ENCODE measurements at regions not wholly inside any gene's neighbourhood (a gene's known extent, or its start where the extent isn't known, plus 50 kb on each side); places are given as distances from the start of the nearest gene placed in this dataset.

DNA sequence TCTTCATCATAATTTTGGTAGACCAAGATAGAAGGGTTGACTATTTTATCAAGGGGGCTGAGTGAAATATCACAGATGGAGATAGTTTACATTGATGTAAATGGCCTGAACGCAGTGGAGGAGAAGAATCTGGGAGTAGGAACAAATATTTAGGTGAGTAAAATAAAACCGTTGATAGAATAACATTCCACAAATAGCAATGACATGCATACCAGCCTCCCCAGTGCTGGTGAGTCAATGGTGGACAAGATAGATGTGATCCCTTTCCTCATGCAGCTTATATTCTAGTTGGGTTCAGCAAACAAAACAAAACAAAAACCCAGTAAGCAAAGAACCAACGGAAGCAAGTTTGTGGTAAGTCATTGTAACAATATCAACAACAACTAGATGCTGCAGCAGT, 385.2 kb downstream of the FAM170A start:
- DNase-seq (ENCODE audit: low read depth, low spot score) = no peak
- Mint-ChIP-seq H3K4me3 (no peak overlapping the region), H3K27me3 (ENCODE audit: low read depth) (no peaks in the 10 kb centered on the region), H3K4me1 (no peaks in the 10 kb centered on the region), H3K36me3 (ENCODE audit: low read depth) (no peaks in the 10 kb centered on the region), H3K27ac (ENCODE audit: unreplicated experiment) (no peak overlapping the region), H3K9me3 (no peaks in the 10 kb centered on the region)
- TF ChIP-seq CTCF (conservative IDR thresholded peaks at IDR 0.05) = no peak

DNA sequence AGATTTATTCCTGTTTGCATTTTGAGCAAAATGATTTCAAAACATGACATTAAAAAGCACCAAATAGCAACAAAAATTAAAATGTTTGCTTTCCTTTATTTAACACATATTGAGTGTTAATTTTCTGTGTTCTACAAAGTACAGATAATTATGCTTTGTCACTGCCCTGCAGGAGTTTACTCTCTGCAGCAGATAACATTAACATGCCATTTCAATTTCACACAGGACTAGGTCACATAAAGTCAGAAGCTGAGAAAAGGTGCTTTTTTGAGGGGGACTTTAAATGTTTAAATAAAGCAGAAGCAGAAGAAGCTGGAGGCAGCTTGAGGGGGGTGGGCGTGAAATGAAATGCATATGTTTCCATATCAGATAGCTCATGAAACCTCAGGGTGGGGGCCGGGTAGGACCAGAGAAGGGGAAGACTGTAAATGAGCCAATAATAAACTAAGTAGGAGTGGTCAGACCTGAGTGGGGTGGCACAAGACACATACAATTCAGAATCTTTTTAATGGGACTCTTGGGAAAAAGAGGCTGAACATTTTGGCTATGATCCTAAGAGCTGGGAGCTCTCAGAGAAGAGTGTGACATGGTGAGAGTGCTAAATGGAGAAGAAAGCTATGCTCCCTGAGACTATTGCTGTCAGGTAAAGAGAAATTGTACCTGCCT, 387.5 kb downstream of the FAM170A start:
- no peak for TF ChIP-seq CTCF (conservative IDR thresholded peaks at IDR 0.05)
- Mint-ChIP-seq H3K4me3 (no peak overlapping the region), H3K4me1 (no peaks in the 10 kb centered on the region), H3K27ac (ENCODE audit: unreplicated experiment) (no peak overlapping the region), H3K36me3 (ENCODE audit: low read depth) (no peaks in the 10 kb centered on the region), H3K27me3 (ENCODE audit: low read depth) (no peaks in the 10 kb centered on the region), H3K9me3 (no peaks in the 10 kb centered on the region)
- DNase-seq (ENCODE audit: low read depth, low spot score) = no peak

DNA sequence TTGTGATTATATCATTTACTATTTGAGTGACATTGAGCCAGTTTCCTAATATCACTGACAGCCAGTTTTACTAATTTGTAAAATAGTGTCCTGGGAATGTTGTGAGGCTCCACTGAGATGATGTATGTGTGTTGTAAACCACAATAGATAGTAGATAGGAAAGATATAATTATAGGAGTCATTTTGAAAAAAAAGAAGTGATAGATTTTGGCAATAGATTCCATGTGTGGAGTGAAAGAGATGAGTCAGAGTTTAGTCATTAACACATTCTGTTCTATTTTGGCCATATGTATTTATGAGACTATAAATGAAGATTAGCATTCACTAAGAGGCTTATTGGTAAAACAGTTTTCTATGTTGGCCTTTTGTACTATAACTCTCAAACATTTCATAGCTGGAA, 388.2 kb downstream of the FAM170A start:
- H3K36me3 Mint-ChIP-seq (ENCODE audit: low read depth) = no peaks in the 10 kb centered on the region
- H3K4me3 Mint-ChIP-seq = no peak overlapping the region
- no peaks in the 10 kb centered on the region for H3K27me3 Mint-ChIP-seq (ENCODE audit: low read depth)
- H3K4me1 Mint-ChIP-seq = no peaks in the 10 kb centered on the region
- no peak for TF ChIP-seq CTCF (conservative IDR thresholded peaks at IDR 0.05)
- no peak overlapping the region for H3K27ac Mint-ChIP-seq (ENCODE audit: unreplicated experiment)
- no peak for DNase-seq (ENCODE audit: low read depth, low spot score)
- H3K9me3 Mint-ChIP-seq = no peaks in the 10 kb centered on the region

DNA sequence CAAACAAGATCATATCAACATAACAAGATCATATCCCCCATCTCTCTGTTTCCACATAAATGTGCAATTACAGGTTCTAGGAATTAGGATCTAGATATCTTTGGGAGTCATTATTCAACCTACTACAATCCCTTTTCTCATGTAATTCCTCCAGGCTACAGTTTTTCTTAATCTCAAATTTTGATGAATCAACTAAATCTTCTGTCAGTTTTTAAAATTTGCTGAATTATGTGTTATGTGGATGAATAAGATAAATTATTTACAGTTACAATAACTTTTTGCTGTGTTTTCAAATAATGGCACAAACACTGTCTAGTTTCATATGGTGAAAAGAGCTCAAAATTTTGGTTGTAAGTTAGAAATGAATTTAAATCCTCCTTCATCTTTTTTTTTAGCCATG, 405.8 kb downstream of the FAM170A start:
- Mint-ChIP-seq H3K4me3 (no peak overlapping the region), H3K27me3 (ENCODE audit: low read depth) (no peaks in the 10 kb centered on the region), H3K36me3 (ENCODE audit: low read depth) (no peaks in the 10 kb centered on the region)

GRCh38 chr5:120035815-120036577, 406.6 kb downstream of the FAM170A start:
- no peak for TF ChIP-seq CTCF (conservative IDR thresholded peaks at IDR 0.05)
- H3K4me1 Mint-ChIP-seq = no peaks in the 10 kb centered on the region
- no peaks in the 10 kb centered on the region for H3K36me3 Mint-ChIP-seq (ENCODE audit: low read depth)
- no peak overlapping the region for H3K4me3 Mint-ChIP-seq
- H3K9me3 Mint-ChIP-seq = peaks cover 2% of the 10 kb centered on the region
- no peaks in the 10 kb centered on the region for H3K27me3 Mint-ChIP-seq (ENCODE audit: low read depth)
- no peak for DNase-seq (ENCODE audit: low read depth, low spot score)
- H3K27ac Mint-ChIP-seq (ENCODE audit: unreplicated experiment) = no peak overlapping the region

More for the DNA sequence above, 405.8 kb downstream of the FAM170A start:
- no peak for TF ChIP-seq CTCF (conservative IDR thresholded peaks at IDR 0.05)
- DNase-seq (ENCODE audit: low read depth, low spot score) = no peak
- no peaks in the 10 kb centered on the region for H3K4me1 Mint-ChIP-seq
- H3K27ac Mint-ChIP-seq (ENCODE audit: unreplicated experiment) = no peak overlapping the region
- H3K9me3 Mint-ChIP-seq = peaks cover 2% of the 10 kb centered on the region
